Keratinocyte (primary cell): ENCODE measurements at regions not wholly inside any gene's neighbourhood (a gene's known extent, or its start where the extent isn't known, plus 50 kb on each side); places are given as distances from the start of the nearest gene placed in this dataset.

Source experiments
- DNase-seq: peaks from one replicate; pipeline ENCODE4 v3.0.0-alpha.2; 2011; ENCODE audit warnings: low read depth, missing footprints, low spot score
- FAIRE-seq: peaks from 2 replicates; lab custom pipeline; 2011; peaks lifted over from hg19 to GRCh38; lab: Jason Lieb, UNC
- H2AFZ ChIP-seq: 2 replicates; pipeline ENCODE4 v1.6.0; 2012; ENCODE audit warnings: low read length, control low read depth, inconsistent platforms; ENCODE audit not compliant: control insufficient read depth
- H3K27ac ChIP-seq: 2 replicates; pipeline ENCODE4 v1.5.1; 2011; ENCODE audit warnings: low read length; ENCODE audit not compliant: control insufficient read depth, insufficient read depth
- H3K27me3 ChIP-seq: 3 replicates; pipeline ENCODE4 v1.6.0; 2011; ENCODE audit warnings: low read length; ENCODE audit not compliant: control insufficient read depth, insufficient read depth; ENCODE audit errors: extremely low read depth
- H3K36me3 ChIP-seq, 2 experiments: 2 replicates in 1 of 2; 3 replicates in 1 of 2; pipeline ENCODE4 v1.5.1; 2011; ENCODE audit warnings: low read length in 2 of 2, mild to moderate bottlenecking in 1 of 2; ENCODE audit not compliant: control insufficient read depth in 2 of 2, insufficient read depth in 2 of 2; ENCODE audit errors: extremely low read depth in 1 of 2
- H3K4me1 ChIP-seq: 3 replicates; pipeline ENCODE4 v1.5.1; 2011; ENCODE audit warnings: low read length; ENCODE audit not compliant: control insufficient read depth, insufficient read depth; ENCODE audit errors: extremely low read depth
- H3K4me2 ChIP-seq: 3 replicates; pipeline ENCODE4 v1.6.0; 2011; ENCODE audit warnings: low read depth, low read length; ENCODE audit not compliant: control insufficient read depth, insufficient read depth; ENCODE audit errors: extremely low read depth
- H3K4me3 ChIP-seq, 3 experiments: fragments of 200-600 bp in 1 of 3; sonication (generic) in 1 of 3; 2 replicates in 2 of 3; 3 replicates in 1 of 3; pipeline ENCODE4 v1.5.1; 2011 to 2016; ENCODE audit warnings: low read length in 3 of 3, mild to moderate bottlenecking in 3 of 3, control low read depth in 2 of 3, inconsistent platforms in 1 of 3, low read depth in 1 of 3, mixed read lengths in 1 of 3, mixed run types in 1 of 3, moderate library complexity in 1 of 3; ENCODE audit not compliant: control insufficient read depth in 2 of 3, insufficient read depth in 2 of 3; ENCODE audit errors: extremely low read depth in 1 of 3
- H3K79me2 ChIP-seq: 2 replicates; pipeline ENCODE4 v1.6.0; 2012; ENCODE audit warnings: low read length; ENCODE audit not compliant: control insufficient read depth, insufficient read depth
- H3K9ac ChIP-seq: 3 replicates; pipeline ENCODE4 v1.6.0; 2011; ENCODE audit warnings: low read length; ENCODE audit not compliant: control insufficient read depth, insufficient read depth; ENCODE audit errors: extremely low read depth
- H3K9me1 ChIP-seq: 3 replicates; pipeline ENCODE4 v1.6.0; 2011; ENCODE audit warnings: low read length; ENCODE audit not compliant: control insufficient read depth, insufficient read depth; ENCODE audit errors: extremely low read depth
- H3K9me3 ChIP-seq: 2 replicates; pipeline ENCODE4 v1.5.1; 2012; ENCODE audit warnings: low read depth, low read length; ENCODE audit not compliant: control insufficient read depth
- H4K20me1 ChIP-seq: 3 replicates; pipeline ENCODE4 v1.6.0; 2011; ENCODE audit warnings: low read length; ENCODE audit not compliant: control insufficient read depth, insufficient read depth; ENCODE audit errors: extremely low read depth
- EZH2 ChIP-seq: IDR thresholded peaks from one replicate; pipeline ENCODE4 v1.6.1; 2012; ENCODE audit warnings: inconsistent platforms, mild to moderate bottlenecking, low read length, moderate library complexity
- dilution Hi-C: fragments of 300-500 bp; cut with MboI; formaldehyde crosslinking; loops from one replicate; pipeline ENCODE4 v1.7.0; 2020; ENCODE audit warnings: low sequenced_read_pairs; ENCODE audit not compliant: extremely low pct_ligation_motif_present
- TF ChIP-seq, protein P1 (sequence below), 3 experiments: IDR thresholded peaks in 1 of 3; conservative IDR thresholded peaks in 1 of 3; optimal IDR thresholded peaks in 1 of 3; 2 replicates in 2 of 3; 3 replicates in 1 of 3; pipeline versions ENCODE3 to v1.5.1; 2011; ENCODE audit warnings: low read length in 3 of 3, mild to moderate bottlenecking in 3 of 3, moderate library complexity in 2 of 3, control low read depth in 1 of 3, inconsistent platforms in 1 of 3; ENCODE audit not compliant: insufficient read depth in 2 of 3; ENCODE audit errors: extremely low read depth in 1 of 3

DNA sequence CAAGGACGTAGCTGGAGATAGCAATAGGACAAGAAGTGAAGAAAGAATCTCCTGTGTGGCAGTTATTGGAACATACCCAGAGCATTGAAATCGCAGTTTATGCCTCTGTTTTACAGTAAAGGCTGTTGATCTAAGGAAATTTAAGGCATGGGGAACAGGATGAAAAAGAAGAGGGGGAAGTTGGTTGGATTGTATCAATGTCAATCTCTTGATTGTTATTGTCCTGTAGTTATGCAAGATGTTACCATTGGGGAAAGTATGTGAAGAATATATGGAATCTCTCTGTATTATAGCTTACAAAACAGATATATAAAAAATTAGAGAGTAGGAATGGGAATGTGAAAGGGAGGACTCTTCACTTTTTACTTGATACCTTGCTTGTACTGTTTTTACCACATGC, 195.6 kb upstream of the NREP start:
- H3K4me1 ChIP-seq = peaks cover 12% of the 10 kb centered on the region
- TF ChIP-seq, protein P1, sequence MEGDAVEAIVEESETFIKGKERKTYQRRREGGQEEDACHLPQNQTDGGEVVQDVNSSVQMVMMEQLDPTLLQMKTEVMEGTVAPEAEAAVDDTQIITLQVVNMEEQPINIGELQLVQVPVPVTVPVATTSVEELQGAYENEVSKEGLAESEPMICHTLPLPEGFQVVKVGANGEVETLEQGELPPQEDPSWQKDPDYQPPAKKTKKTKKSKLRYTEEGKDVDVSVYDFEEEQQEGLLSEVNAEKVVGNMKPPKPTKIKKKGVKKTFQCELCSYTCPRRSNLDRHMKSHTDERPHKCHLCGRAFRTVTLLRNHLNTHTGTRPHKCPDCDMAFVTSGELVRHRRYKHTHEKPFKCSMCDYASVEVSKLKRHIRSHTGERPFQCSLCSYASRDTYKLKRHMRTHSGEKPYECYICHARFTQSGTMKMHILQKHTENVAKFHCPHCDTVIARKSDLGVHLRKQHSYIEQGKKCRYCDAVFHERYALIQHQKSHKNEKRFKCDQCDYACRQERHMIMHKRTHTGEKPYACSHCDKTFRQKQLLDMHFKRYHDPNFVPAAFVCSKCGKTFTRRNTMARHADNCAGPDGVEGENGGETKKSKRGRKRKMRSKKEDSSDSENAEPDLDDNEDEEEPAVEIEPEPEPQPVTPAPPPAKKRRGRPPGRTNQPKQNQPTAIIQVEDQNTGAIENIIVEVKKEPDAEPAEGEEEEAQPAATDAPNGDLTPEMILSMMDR (optimal IDR thresholded peaks at IDR 0.05 in 1 of 3, IDR thresholded peaks at IDR 0.05 in 1 of 3, conservative IDR thresholded peaks at IDR 0.05 in 1 of 3; ENCODE audit: extremely low read depth in 1 of 3, insufficient read depth in 2 of 3, low read length in 3 of 3) = no peak
- TF ChIP-seq EZH2 = no peak
- no peaks in the 10 kb centered on the region for H3K36me3 ChIP-seq
- dilution Hi-C loops = no loop called here
- H3K9me1 ChIP-seq = no peaks in the 10 kb centered on the region
- DNase-seq (no peak), FAIRE-seq (no peak)
- no peaks in the 10 kb centered on the region for H3K79me2 ChIP-seq
- H3K4me2 ChIP-seq = no peak overlapping the region
- H3K4me3 ChIP-seq = no peak overlapping the region
- H3K9ac ChIP-seq = no peak overlapping the region
- no peak overlapping the region for H2AFZ ChIP-seq
- no peak overlapping the region for H3K27ac ChIP-seq
- no peaks in the 10 kb centered on the region for H3K9me3 ChIP-seq
- H3K27me3 ChIP-seq = no peaks in the 10 kb centered on the region
- H4K20me1 ChIP-seq = no peaks in the 10 kb centered on the region

DNA sequence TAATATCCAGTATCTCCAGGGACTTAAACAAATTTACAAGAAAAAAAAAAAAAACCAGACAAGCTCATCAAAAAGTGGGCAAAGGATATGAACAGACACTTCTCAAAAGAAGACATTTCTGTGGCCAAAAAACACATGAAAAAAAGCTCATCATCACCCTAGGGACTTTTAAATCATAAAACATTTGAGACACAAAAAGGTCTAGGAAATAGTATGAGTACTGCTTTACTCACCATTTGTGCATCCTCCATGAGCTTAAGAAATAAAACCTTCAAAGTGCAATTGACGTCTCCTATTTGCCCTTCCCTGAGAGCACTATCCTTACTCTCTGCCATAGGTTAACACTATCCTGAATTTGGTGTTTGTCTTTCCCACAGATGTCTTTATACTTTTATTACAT, 193.7 kb upstream of the NREP start:
- peak; percentile 41 for FAIRE-seq
- Histone ChIP-seq H3K9ac (no peak overlapping the region), H3K27ac (no peak overlapping the region)

More for the DNA sequence above, 193.7 kb upstream of the NREP start:
- Histone ChIP-seq H3K4me1 (peaks cover 12% of the 10 kb centered on the region), H3K36me3 (no peaks in the 10 kb centered on the region), H3K9me3 (no peaks in the 10 kb centered on the region), H3K9me1 (no peaks in the 10 kb centered on the region), H3K4me2 (no peak overlapping the region), H3K27me3 (no peaks in the 10 kb centered on the region), H4K20me1 (no peaks in the 10 kb centered on the region), H2AFZ (no peak overlapping the region), H3K79me2 (no peaks in the 10 kb centered on the region), H3K4me3 (no peak overlapping the region)
- dilution Hi-C loops = no loop called here
- no peak for DNase-seq
- TF ChIP-seq EZH2 = no peak
- TF ChIP-seq, protein P1 (optimal IDR thresholded peaks at IDR 0.05 in 1 of 3, IDR thresholded peaks at IDR 0.05 in 1 of 3, conservative IDR thresholded peaks at IDR 0.05 in 1 of 3; ENCODE audit: extremely low read depth in 1 of 3, insufficient read depth in 2 of 3, low read length in 3 of 3) = no peak
